WTC11 (cell line): ENCODE measurements at regions not wholly inside any gene's neighbourhood (a gene's known extent, or its start where the extent isn't known, plus 50 kb on each side); places are given as distances from the start of the nearest gene placed in this dataset.

Source experiments
- ATAC-seq: fragments of 200-7000 bp; cut with Tn5 transposase; 2 replicates; pipeline ENCODE4 v1.10.0; 2021; ENCODE audit warnings: mild to moderate bottlenecking, moderate library complexity
- CTCF ChIA-PET: fragments of 300-600 bp; sonication (Branson Sonifier 250); formaldehyde crosslinking; loops from one replicate; lab custom pipeline; 2021; ENCODE audit warnings: antibody characterized with exemption; lab: Charles Lee
- POLR2A ChIA-PET: fragments of 350-600 bp; sonication (Branson Sonifier 250); formaldehyde crosslinking; loops from one replicate; lab custom pipeline; 2021; ENCODE audit warnings: antibody characterized with exemption; lab: Charles Lee
- DNase-seq: peaks from one replicate; pipeline ENCODE4 v3.0.0; 2021; ENCODE audit warnings: low spot score
- H3K27ac Mint-ChIP-seq: 2 replicates; pipeline ENCODE4 v1.8.0; 2021; ENCODE audit warnings: mixed read lengths
- H3K27me3 Mint-ChIP-seq: 2 replicates; pipeline ENCODE4 v1.8.0; 2021; ENCODE audit warnings: low read depth, mild to moderate bottlenecking, moderate library complexity, mixed read lengths
- H3K36me3 Mint-ChIP-seq: 2 replicates; pipeline ENCODE4 v1.8.0; 2021; ENCODE audit warnings: mixed read lengths
- H3K4me1 Mint-ChIP-seq: 2 replicates; pipeline ENCODE4 v1.8.0; 2022; ENCODE audit warnings: mixed read lengths
- H3K4me3 Mint-ChIP-seq: 2 replicates; pipeline ENCODE4 v1.8.0; 2021; ENCODE audit warnings: mild to moderate bottlenecking, moderate library complexity, mixed read lengths
- H3K9me3 Mint-ChIP-seq: 2 replicates; pipeline ENCODE4 v1.8.0; 2021; ENCODE audit warnings: mixed read lengths
- ARID4B ChIP-seq: sonication (generic); formaldehyde crosslinking; IDR thresholded peaks from 2 replicates; pipeline ENCODE4 v1.8.0; 2023; ENCODE audit warnings: missing genetic modification reagents, mild to moderate bottlenecking, borderline replicate concordance
- ATF3 ChIP-seq: sonication (generic); formaldehyde crosslinking; conservative IDR thresholded peaks from 2 replicates; pipeline ENCODE4 v1.8.1; 2022; ENCODE audit warnings: mild to moderate bottlenecking, missing genetic modification reagents
- E2F4 ChIP-seq: sonication (generic); formaldehyde crosslinking; IDR thresholded peaks from 2 replicates; pipeline ENCODE4 v1.8.1; 2022; ENCODE audit warnings: low read depth, mild to moderate bottlenecking, moderate library complexity, missing genetic modification reagents, borderline replicate concordance
- FOXK1 ChIP-seq: sonication (generic); formaldehyde crosslinking; IDR thresholded peaks from 2 replicates; pipeline ENCODE4 v1.8.0; 2022; ENCODE audit warnings: mild to moderate bottlenecking, moderate library complexity, missing genetic modification reagents
- GRHL2 ChIP-seq: fragments of 250-450 bp; sonication (Bioruptor Pico); IDR thresholded peaks from 2 replicates; pipeline ENCODE4 v1.8.0; 2022; ENCODE audit warnings: mild to moderate bottlenecking, moderate library complexity; ENCODE audit not compliant: insufficient replicate concordance, severe bottlenecking
- JUN ChIP-seq: sonication (generic); formaldehyde crosslinking; IDR thresholded peaks from 2 replicates; pipeline ENCODE4 v1.8.0; 2023; ENCODE audit warnings: mild to moderate bottlenecking, missing genetic modification reagents
- MAX ChIP-seq: sonication (generic); formaldehyde crosslinking; IDR thresholded peaks from 2 replicates; pipeline ENCODE4 v1.8.0; 2022; ENCODE audit warnings: mild to moderate bottlenecking, missing genetic modification reagents
- NR1H2 ChIP-seq: sonication (generic); formaldehyde crosslinking; IDR thresholded peaks from 2 replicates; pipeline ENCODE4 v1.9.0; 2021; ENCODE audit warnings: mild to moderate bottlenecking, moderate library complexity, missing genetic modification reagents
- PRRX2 ChIP-seq: fragments of 250-450 bp; sonication (Bioruptor Pico); IDR thresholded peaks from 2 replicates; pipeline ENCODE4 v1.8.0; 2021; ENCODE audit warnings: mild to moderate bottlenecking
- RORB ChIP-seq: fragments of 250-450 bp; sonication (Bioruptor Pico); IDR thresholded peaks from 2 replicates; pipeline ENCODE4 v1.9.0; 2021; ENCODE audit warnings: mild to moderate bottlenecking
- TEAD4 ChIP-seq: sonication (generic); formaldehyde crosslinking; IDR thresholded peaks from 2 replicates; pipeline ENCODE4 v1.8.0; 2022; ENCODE audit warnings: mild to moderate bottlenecking, missing genetic modification reagents
- ZBTB43 ChIP-seq: sonication (generic); formaldehyde crosslinking; IDR thresholded peaks from 2 replicates; pipeline ENCODE4 v1.8.1; 2023; ENCODE audit warnings: mild to moderate bottlenecking, missing genetic modification reagents
- ZMAT4 ChIP-seq: fragments of 250-450 bp; sonication (Bioruptor Pico); IDR thresholded peaks from 2 replicates; pipeline ENCODE4 v1.9.0; 2021; ENCODE audit warnings: mild to moderate bottlenecking
- ZNF138 ChIP-seq: sonication (generic); formaldehyde crosslinking; conservative IDR thresholded peaks from 2 replicates; pipeline ENCODE4 v1.8.1; 2022; ENCODE audit warnings: mild to moderate bottlenecking, moderate library complexity, missing genetic modification reagents
- ZNF219 ChIP-seq: sonication (generic); formaldehyde crosslinking; IDR thresholded peaks from 2 replicates; pipeline ENCODE4 v1.8.0; 2023; ENCODE audit warnings: missing genetic modification reagents, mild to moderate bottlenecking, borderline replicate concordance
- ZNF232 ChIP-seq: sonication (generic); formaldehyde crosslinking; IDR thresholded peaks from 2 replicates; pipeline ENCODE4 v1.8.0; 2022; ENCODE audit warnings: mild to moderate bottlenecking, missing genetic modification reagents
- ZNF317 ChIP-seq: sonication (generic); formaldehyde crosslinking; IDR thresholded peaks from 2 replicates; pipeline ENCODE4 v1.8.1; 2023; ENCODE audit warnings: low read depth, mild to moderate bottlenecking, moderate library complexity, missing genetic modification reagents, borderline replicate concordance
- ZNF396 ChIP-seq: fragments of 250-450 bp; sonication (Bioruptor Pico); IDR thresholded peaks from 2 replicates; pipeline ENCODE4 v1.8.0; 2021; ENCODE audit warnings: mild to moderate bottlenecking, moderate library complexity, borderline replicate concordance
- ZNF512 ChIP-seq: sonication (generic); formaldehyde crosslinking; IDR thresholded peaks from 2 replicates; pipeline ENCODE4 v1.8.1; 2022; ENCODE audit warnings: missing genetic modification reagents, borderline replicate concordance
- ZSCAN18 ChIP-seq: fragments of 250-450 bp; sonication (Bioruptor Pico); IDR thresholded peaks from 2 replicates; pipeline ENCODE4 v2.1.2; 2022; ENCODE audit warnings: mild to moderate bottlenecking, moderate library complexity

GRCh38 chr13:72657379-72657778 is 70.0 kb downstream of the MZT1 start:
- ChIA-PET POLR2A (no interaction called here), CTCF (no interaction called here)
- TF ChIP-seq ZNF396 (CRISPR knock-in tag) (no peak), ZNF232 (CRISPR knock-in tag) (no peak), TEAD4 (CRISPR knock-in tag) (no peak)
- H3K4me3 Mint-ChIP-seq = no peak overlapping the region
- H3K9me3 Mint-ChIP-seq = peaks cover 11% of the 10 kb centered on the region
- no peaks in the 10 kb centered on the region for H3K36me3 Mint-ChIP-seq
- H3K27me3 Mint-ChIP-seq = no peaks in the 10 kb centered on the region
- DNase-seq = no peak
- no peak for ATAC-seq
- H3K4me1 Mint-ChIP-seq = peaks cover 8% of the 10 kb centered on the region
- H3K27ac Mint-ChIP-seq = no peak overlapping the region

GRCh38 chr13:72656357-72656756 is 71.1 kb downstream of the MZT1 start:
- TF ChIP-seq ZMAT4 (no peak), ZNF219 (CRISPR knock-in tag) (no peak), FOXK1 (CRISPR knock-in tag) (no peak)
- H3K36me3 Mint-ChIP-seq = no peaks in the 10 kb centered on the region
- H3K27me3 Mint-ChIP-seq = no peaks in the 10 kb centered on the region
- no peak overlapping the region for H3K27ac Mint-ChIP-seq
- ATAC-seq (no peak), DNase-seq (no peak)
- peaks cover 11% of the 10 kb centered on the region for H3K9me3 Mint-ChIP-seq
- H3K4me1 Mint-ChIP-seq = peaks cover 8% of the 10 kb centered on the region
- CTCF ChIA-PET = interaction anchor here (1.8 kb wide), 1 partner anchor 13 kb away, joined by 5 read pairs; no protein-coding TSS in a partner anchor
- POLR2A ChIA-PET = no interaction called here
- H3K4me3 Mint-ChIP-seq = no peak overlapping the region

- ChIA-PET POLR2A (interaction anchor here (0.7 kb wide), 1 partner anchor 949 kb away, joined by 3 read pairs; no protein-coding TSS in a partner anchor), CTCF (interaction anchor here (1.4 kb wide), 1 partner anchor 11 kb away, joined by 9 read pairs; no protein-coding TSS in a partner anchor)
- H3K4me3 Mint-ChIP-seq = no peak overlapping the region
- no peaks in the 10 kb centered on the region for H3K27me3 Mint-ChIP-seq
- H3K36me3 Mint-ChIP-seq = no peaks in the 10 kb centered on the region
- no peak overlapping the region for H3K27ac Mint-ChIP-seq
- H3K9me3 Mint-ChIP-seq = peaks cover 11% of the 10 kb centered on the region
- H3K4me1 Mint-ChIP-seq = peaks cover 2% of the 10 kb centered on the region; the same call in 1 of the 2 replicates
- DNase-seq = no peak
- ATAC-seq = no peak
- TF ChIP-seq ZNF512 (CRISPR knock-in tag) (no peak), PRRX2 (no peak), ZNF138 (no peak), E2F4 (CRISPR knock-in tag) (no peak), ATF3 (CRISPR knock-in tag) (no peak), GRHL2 (CRISPR knock-in tag) (no peak), RORB (CRISPR knock-in tag) (no peak), MAX (CRISPR knock-in tag) (no peak), ARID4B (no peak), ZBTB43 (CRISPR knock-in tag) (no peak), ZSCAN18 (CRISPR knock-in tag) (no peak), ZNF317 (no peak), NR1H2 (CRISPR knock-in tag) (no peak), JUN (CRISPR knock-in tag) (no peak)
Measured at GRCh38 chr13:72653506-72653905, 73.9 kb downstream of the MZT1 start.
